HL-60 (cell line): ENCODE measurements at regions not wholly inside any gene's neighbourhood (a gene's known extent, or its start where the extent isn't known, plus 50 kb on each side); places are given as distances from the start of the nearest gene placed in this dataset.

ENCODE experiments used
- GABPA ChIP-seq: IDR thresholded peaks from 2 replicates; pipeline ENCODE4 v1.6.1; 2012; ENCODE audit warnings: low read depth
- POLR2AphosphoS5 ChIP-seq: IDR thresholded peaks from 2 replicates; pipeline ENCODE4 v1.6.1; 2012; ENCODE audit warnings: low read depth
- TF ChIP-seq, protein P1 (sequence below): IDR thresholded peaks from one replicate; pipeline ENCODE4 v1.5.1; 2011; ENCODE audit warnings: low read length, control low read depth, inconsistent platforms; ENCODE audit not compliant: insufficient read depth
- TF ChIP-seq, protein P2 (sequence below): IDR thresholded peaks from 2 replicates; pipeline ENCODE4 v1.6.1; 2012; ENCODE audit warnings: low read depth; ENCODE audit not compliant: insufficient replicate concordance

DNA sequence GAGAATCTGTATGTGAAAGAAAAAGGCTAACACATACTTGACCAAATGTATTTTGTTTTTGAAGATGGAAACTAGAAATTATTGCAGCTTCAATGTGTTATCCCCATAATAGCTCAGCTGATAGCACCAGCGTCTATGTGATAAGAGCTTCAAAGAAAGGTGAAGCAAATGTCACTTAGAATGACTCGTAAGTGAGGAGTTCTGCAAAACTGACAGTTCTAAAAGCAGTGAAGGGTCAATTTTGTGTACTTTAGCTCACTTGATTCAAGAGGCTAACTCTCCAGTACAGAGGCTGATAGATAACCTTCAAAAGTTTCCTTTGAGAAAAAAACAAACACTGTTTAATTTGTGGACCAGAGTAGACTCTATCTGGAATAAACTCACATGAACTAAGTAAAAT, 87.2 kb upstream of the CARD18 start:
- TF ChIP-seq, protein P1, sequence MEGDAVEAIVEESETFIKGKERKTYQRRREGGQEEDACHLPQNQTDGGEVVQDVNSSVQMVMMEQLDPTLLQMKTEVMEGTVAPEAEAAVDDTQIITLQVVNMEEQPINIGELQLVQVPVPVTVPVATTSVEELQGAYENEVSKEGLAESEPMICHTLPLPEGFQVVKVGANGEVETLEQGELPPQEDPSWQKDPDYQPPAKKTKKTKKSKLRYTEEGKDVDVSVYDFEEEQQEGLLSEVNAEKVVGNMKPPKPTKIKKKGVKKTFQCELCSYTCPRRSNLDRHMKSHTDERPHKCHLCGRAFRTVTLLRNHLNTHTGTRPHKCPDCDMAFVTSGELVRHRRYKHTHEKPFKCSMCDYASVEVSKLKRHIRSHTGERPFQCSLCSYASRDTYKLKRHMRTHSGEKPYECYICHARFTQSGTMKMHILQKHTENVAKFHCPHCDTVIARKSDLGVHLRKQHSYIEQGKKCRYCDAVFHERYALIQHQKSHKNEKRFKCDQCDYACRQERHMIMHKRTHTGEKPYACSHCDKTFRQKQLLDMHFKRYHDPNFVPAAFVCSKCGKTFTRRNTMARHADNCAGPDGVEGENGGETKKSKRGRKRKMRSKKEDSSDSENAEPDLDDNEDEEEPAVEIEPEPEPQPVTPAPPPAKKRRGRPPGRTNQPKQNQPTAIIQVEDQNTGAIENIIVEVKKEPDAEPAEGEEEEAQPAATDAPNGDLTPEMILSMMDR, result no peak
- TF ChIP-seq GABPA, result no peak
- TF ChIP-seq POLR2AphosphoS5, result no peak
- TF ChIP-seq, protein P2, sequence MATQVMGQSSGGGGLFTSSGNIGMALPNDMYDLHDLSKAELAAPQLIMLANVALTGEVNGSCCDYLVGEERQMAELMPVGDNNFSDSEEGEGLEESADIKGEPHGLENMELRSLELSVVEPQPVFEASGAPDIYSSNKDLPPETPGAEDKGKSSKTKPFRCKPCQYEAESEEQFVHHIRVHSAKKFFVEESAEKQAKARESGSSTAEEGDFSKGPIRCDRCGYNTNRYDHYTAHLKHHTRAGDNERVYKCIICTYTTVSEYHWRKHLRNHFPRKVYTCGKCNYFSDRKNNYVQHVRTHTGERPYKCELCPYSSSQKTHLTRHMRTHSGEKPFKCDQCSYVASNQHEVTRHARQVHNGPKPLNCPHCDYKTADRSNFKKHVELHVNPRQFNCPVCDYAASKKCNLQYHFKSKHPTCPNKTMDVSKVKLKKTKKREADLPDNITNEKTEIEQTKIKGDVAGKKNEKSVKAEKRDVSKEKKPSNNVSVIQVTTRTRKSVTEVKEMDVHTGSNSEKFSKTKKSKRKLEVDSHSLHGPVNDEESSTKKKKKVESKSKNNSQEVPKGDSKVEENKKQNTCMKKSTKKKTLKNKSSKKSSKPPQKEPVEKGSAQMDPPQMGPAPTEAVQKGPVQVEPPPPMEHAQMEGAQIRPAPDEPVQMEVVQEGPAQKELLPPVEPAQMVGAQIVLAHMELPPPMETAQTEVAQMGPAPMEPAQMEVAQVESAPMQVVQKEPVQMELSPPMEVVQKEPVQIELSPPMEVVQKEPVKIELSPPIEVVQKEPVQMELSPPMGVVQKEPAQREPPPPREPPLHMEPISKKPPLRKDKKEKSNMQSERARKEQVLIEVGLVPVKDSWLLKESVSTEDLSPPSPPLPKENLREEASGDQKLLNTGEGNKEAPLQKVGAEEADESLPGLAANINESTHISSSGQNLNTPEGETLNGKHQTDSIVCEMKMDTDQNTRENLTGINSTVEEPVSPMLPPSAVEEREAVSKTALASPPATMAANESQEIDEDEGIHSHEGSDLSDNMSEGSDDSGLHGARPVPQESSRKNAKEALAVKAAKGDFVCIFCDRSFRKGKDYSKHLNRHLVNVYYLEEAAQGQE, result no peak
